Thymus (tissue), 11 donors: ENCODE measurements at regions not wholly inside any gene's neighbourhood (a gene's known extent, or its start where the extent isn't known, plus 50 kb on each side); places are given as distances from the start of the nearest gene placed in this dataset.

Experiments used
- DNase-seq, 9 donors: peaks; one replicate each; pipeline ENCODE4 v3.0.0-alpha.2; 2013; ENCODE audit warnings: low spot score in 9 of 9, low read depth in 6 of 9, missing footprints in 1 of 9
- H3K27ac ChIP-seq, 2 donors: one replicate each; pipeline ENCODE4 v1.5.1; 2013; ENCODE audit warnings: control low read depth in 1 of 2, low read depth in 1 of 2, low read length in 1 of 2, mild to moderate bottlenecking in 1 of 2, moderate library complexity in 1 of 2
- H3K27me3 ChIP-seq, 2 donors: one replicate each; pipeline ENCODE4 v1.5.1; 2013; ENCODE audit warnings: low read length in 1 of 2; ENCODE audit not compliant: control insufficient read depth in 2 of 2, insufficient read depth in 1 of 2
- H3K36me3 ChIP-seq, 2 donors: one replicate each; pipeline ENCODE4 v1.5.1; 2013; ENCODE audit warnings: low read length in 1 of 2, mild to moderate bottlenecking in 1 of 2, moderate library complexity in 1 of 2; ENCODE audit not compliant: control insufficient read depth in 2 of 2, insufficient read depth in 2 of 2
- H3K4me1 ChIP-seq, 2 donors: one replicate each; pipeline ENCODE4 v1.5.1; 2013; ENCODE audit warnings: low read length in 2 of 2; ENCODE audit not compliant: control insufficient read depth in 2 of 2, insufficient read depth in 2 of 2
- H3K4me3 ChIP-seq, 2 donors: one replicate each; pipeline ENCODE4 v1.5.1; 2013; ENCODE audit warnings: low read length in 2 of 2, control low read depth in 1 of 2, mild to moderate bottlenecking in 1 of 2
- H3K9me3 ChIP-seq, 2 donors: one replicate each; pipeline ENCODE4 v1.5.1; 2013; ENCODE audit warnings: low read length in 1 of 2, mild to moderate bottlenecking in 1 of 2; ENCODE audit not compliant: control insufficient read depth in 2 of 2, insufficient read depth in 1 of 2
- WGBS: extraction: QIAGEN DNeasy Blood & Tissue Kit; methylation state at CpG from one replicate; pipeline ENCODE4 v1.1.7; 2013; 5-methylcytosine and 5-hydroxymethylcytosine counted together
- donor health status: healthy.

- Histone ChIP-seq H3K4me1 (no peaks in the 10 kb centered on the region), H3K27ac (no peak overlapping the region), H3K9me3 (no peaks in the 10 kb centered on the region), H3K27me3 (no peaks in the 10 kb centered on the region), H3K4me3 (no peak overlapping the region), H3K36me3 (no peaks in the 10 kb centered on the region)
- DNase-seq: no peak
- 55% methylated on average over 7 of the region's 7 CpGs for WGBS
Observed at GRCh38 chr1:4150262-4150661, 250.2 kb upstream of the C1orf174 start.

GRCh38 chr1:4152266-4152665, 252.2 kb upstream of the C1orf174 start:
- H3K4me3 ChIP-seq: no peak overlapping the region
- H3K36me3 ChIP-seq: no peaks in the 10 kb centered on the region
- no peak for DNase-seq
- no peaks in the 10 kb centered on the region for H3K27me3 ChIP-seq
- H3K9me3 ChIP-seq: no peaks in the 10 kb centered on the region
- 90% methylated on average over 11 of the region's 11 CpGs for WGBS
- H3K4me1 ChIP-seq: no peaks in the 10 kb centered on the region
- H3K27ac ChIP-seq: no peak overlapping the region

GRCh38 chr1:4153571-4153970, 253.5 kb upstream of the C1orf174 start:
- H3K9me3 ChIP-seq: no peaks in the 10 kb centered on the region
- WGBS: 94% methylated on average over 5 of the region's 5 CpGs
- no peaks in the 10 kb centered on the region for H3K4me1 ChIP-seq

GRCh38 chr1:4156241-4156973, 256.3 kb upstream of the C1orf174 start:
- Histone ChIP-seq H3K4me1 (no peaks in the 10 kb centered on the region), H3K27me3 (no peaks in the 10 kb centered on the region), H3K27ac (no peak overlapping the region), H3K9me3 (peaks cover 0 to 1% of the 10 kb centered on the region in 2 donors), H3K36me3 (no peaks in the 10 kb centered on the region), H3K4me3 (no peak overlapping the region)
- WGBS: 77% methylated on average over 14 of the region's 14 CpGs
- no peak for DNase-seq

More at GRCh38 chr1:4153571-4153970, 253.5 kb upstream of the C1orf174 start:
- Histone ChIP-seq H3K27me3 (no peaks in the 10 kb centered on the region), H3K27ac (no peak overlapping the region), H3K4me3 (no peak overlapping the region), H3K36me3 (no peaks in the 10 kb centered on the region)
- no peak for DNase-seq

GRCh38 chr1:4160181-4160580, 260.1 kb upstream of the C1orf174 start:
- H3K27ac ChIP-seq: no peak overlapping the region
- no peak overlapping the region for H3K4me3 ChIP-seq
- peaks cover 0 to 1% of the 10 kb centered on the region in 2 donors for H3K9me3 ChIP-seq
- H3K36me3 ChIP-seq: no peaks in the 10 kb centered on the region
- H3K27me3 ChIP-seq: no peaks in the 10 kb centered on the region
- no peak for DNase-seq
- WGBS: 87% methylated on average over 7 of the region's 7 CpGs
- H3K4me1 ChIP-seq: no peaks in the 10 kb centered on the region

- no peak for DNase-seq
- 81% methylated on average over 29 of the region's 29 CpGs for WGBS
- H3K27ac ChIP-seq: no peak overlapping the region
- no peaks in the 10 kb centered on the region for H3K4me1 ChIP-seq
- H3K4me3 ChIP-seq: no peak overlapping the region
- no peaks in the 10 kb centered on the region for H3K36me3 ChIP-seq
- no peaks in the 10 kb centered on the region for H3K27me3 ChIP-seq
- peaks cover 0 to 1% of the 10 kb centered on the region in 2 donors for H3K9me3 ChIP-seq
Observed at GRCh38 chr1:4161366-4162006, 261.4 kb upstream of the C1orf174 start.

- Histone ChIP-seq H3K4me1 (no peaks in the 10 kb centered on the region), H3K36me3 (no peaks in the 10 kb centered on the region), H3K27ac (no peak overlapping the region), H3K9me3 (peaks cover 0 to 1% of the 10 kb centered on the region in 2 donors), H3K27me3 (no peaks in the 10 kb centered on the region), H3K4me3 (no peak overlapping the region)
- no peak for DNase-seq
- WGBS: 91% methylated on average over 4 of the region's 4 CpGs
Observed at GRCh38 chr1:4164965-4165364, 264.9 kb upstream of the C1orf174 start.

- H3K36me3 ChIP-seq: no peaks in the 10 kb centered on the region
- H3K27ac ChIP-seq: no peak overlapping the region
- H3K4me3 ChIP-seq: no peak overlapping the region
- no peaks in the 10 kb centered on the region for H3K27me3 ChIP-seq
- 78% methylated on average over 16 of the region's 16 CpGs for WGBS
- no peaks in the 10 kb centered on the region for H3K4me1 ChIP-seq
- no peaks in the 10 kb centered on the region for H3K9me3 ChIP-seq
- no peak for DNase-seq
Observed at GRCh38 chr1:4165686-4166300, 265.7 kb upstream of the C1orf174 start.

GRCh38 chr1:4166713-4167112, 266.6 kb upstream of the C1orf174 start:
- H3K27me3 ChIP-seq: no peaks in the 10 kb centered on the region
- 28% methylated on average over 5 of the region's 5 CpGs for WGBS
- H3K9me3 ChIP-seq: no peaks in the 10 kb centered on the region
- no peak overlapping the region for H3K4me3 ChIP-seq
- H3K27ac ChIP-seq: no peak overlapping the region
- H3K36me3 ChIP-seq: no peaks in the 10 kb centered on the region
- DNase-seq: no peak
- H3K4me1 ChIP-seq: no peaks in the 10 kb centered on the region
